Tibial artery (tissue), 4 donors: ENCODE measurements at regions not wholly inside any gene's neighbourhood (a gene's known extent, or its start where the extent isn't known, plus 50 kb on each side); places are given as distances from the start of the nearest gene placed in this dataset.
"Not testable (repeated sequence)": the region's sequence is repeated elsewhere in the genome, so short reads cannot be mapped to it uniquely, and the experiment has no call there.

Experiments used
- DNase-seq, 2 donors: peaks; one replicate each; pipeline ENCODE4 v3.0.0-alpha.2; 2019
- H3K27ac ChIP-seq, 2 donors: fragments of 200-600 bp; sonication (generic) in 1 of 2; 1 replicate in 1 of 2; 2 replicates in 1 of 2; pipeline ENCODE4 v1.5.1; 2018 to 2019; ENCODE audit warnings: mild to moderate bottlenecking in 1 of 2
- H3K27me3 ChIP-seq, 2 donors: fragments of 200-600 bp; sonication (generic) in 1 of 2; one replicate each; pipeline versions ENCODE4 v1.5.1 to v1.6.0; 2016 to 2019
- H3K36me3 ChIP-seq, 3 donors: fragments of 200-600 bp; sonication (generic) in 2 of 3; one replicate each; pipeline ENCODE4 v1.5.1; 2016 to 2019; ENCODE audit warnings: mild to moderate bottlenecking in 2 of 3
- H3K4me1 ChIP-seq, 4 donors: fragments of 200-600 bp; sonication (generic) in 2 of 4; 1 replicate in 3 of 4; 2 replicates in 1 of 4; pipeline ENCODE4 v1.5.1; 2016 to 2019
- H3K4me3 ChIP-seq, 2 donors: fragments of 200-600 bp; sonication (generic) in 1 of 2; 1 replicate in 1 of 2; 2 replicates in 1 of 2; pipeline ENCODE4 v1.5.1; 2018 to 2019; ENCODE audit warnings: mild to moderate bottlenecking in 2 of 2
- H3K9me3 ChIP-seq, 3 donors: fragments of 200-600 bp; sonication (generic) in 1 of 3; one replicate each; pipeline ENCODE4 v1.5.1; 2016 to 2019
- CTCF ChIP-seq, 2 experiments: fragments of 200-600 bp in 1 of 2; fragments of 450-650 bp in 1 of 2; IDR thresholded peaks; one replicate each; pipeline ENCODE4 v1.5.1; 2017 to 2019; ENCODE audit warnings: antibody characterized with exemption in 2 of 2, mild to moderate bottlenecking in 1 of 2, moderate library complexity in 1 of 2
- intact Hi-C: fragments of 100-400 bp; cut with DNase I; formaldehyde crosslinking; loops from one replicate; pipeline ENCODE4 v1.15.0; 2023; ENCODE audit warnings: low total_unique reads

GRCh38 chr9:41643571-41644279, 454.6 kb upstream of the ZNG1F start:
- H3K4me1 ChIP-seq, H3K36me3 ChIP-seq, H3K9me3 ChIP-seq, H3K27me3 ChIP-seq, intact Hi-C loops: not testable (repeated sequence)
- peak overlapping the region; percentile 73 to 77 for H3K27ac ChIP-seq
- peak overlapping the region; percentile 53 for H3K4me3 ChIP-seq
- DNase-seq, result peak; percentile 37 to 83
- peak; percentile 28 to 30 for TF ChIP-seq CTCF (IDR thresholded peaks at IDR 0.05)

- intact Hi-C loops, H3K36me3 ChIP-seq, H3K27me3 ChIP-seq, DNase-seq, H3K4me3 ChIP-seq, H3K9me3 ChIP-seq, H3K27ac ChIP-seq, H3K4me1 ChIP-seq: not testable (repeated sequence)
Observed at GRCh38 chr9:41633726-41634125, 444.6 kb upstream of the ZNG1F start.

- H3K36me3 ChIP-seq, H3K27ac ChIP-seq, DNase-seq, intact Hi-C loops, H3K27me3 ChIP-seq, H3K4me1 ChIP-seq, H3K4me3 ChIP-seq, H3K9me3 ChIP-seq: not testable (repeated sequence)
Observed at GRCh38 chr9:41623666-41624065, 434.5 kb upstream of the ZNG1F start.

GRCh38 chr9:41619254-41619653, 430.1 kb upstream of the ZNG1F start:
- H3K4me1 ChIP-seq, H3K27me3 ChIP-seq, H3K36me3 ChIP-seq, DNase-seq, H3K9me3 ChIP-seq, intact Hi-C loops, H3K27ac ChIP-seq, H3K4me3 ChIP-seq: not testable (repeated sequence)

GRCh38 chr9:41606961-41607547, 417.9 kb upstream of the ZNG1F start:
- H3K9me3 ChIP-seq, H3K27me3 ChIP-seq, H3K27ac ChIP-seq, DNase-seq, intact Hi-C loops, H3K36me3 ChIP-seq, H3K4me1 ChIP-seq, H3K4me3 ChIP-seq: not testable (repeated sequence)

GRCh38 chr9:41565572-41565971, 376.5 kb upstream of the ZNG1F start:
- H3K4me3 ChIP-seq, H3K27me3 ChIP-seq, H3K27ac ChIP-seq, intact Hi-C loops, H3K9me3 ChIP-seq, DNase-seq, H3K4me1 ChIP-seq, H3K36me3 ChIP-seq: not testable (repeated sequence)
